Loucy (cell line): ENCODE measurements at regions not wholly inside any gene's neighbourhood (a gene's known extent, or its start where the extent isn't known, plus 50 kb on each side); places are given as distances from the start of the nearest gene placed in this dataset.
"Not testable (repeated sequence)": the region's sequence is repeated elsewhere in the genome, so short reads cannot be mapped to it uniquely, and the experiment has no call there.

ENCODE experiments used
- H2AFZ ChIP-seq: fragments of 200-600 bp; sonication (generic); 2 replicates; pipeline ENCODE4 v1.6.0; 2016; ENCODE audit warnings: antibody characterized with exemption, mild to moderate bottlenecking, low read length, moderate library complexity
- H3F3A ChIP-seq: fragments of 200-600 bp; 2 replicates; pipeline ENCODE4 v1.6.0; 2016; ENCODE audit warnings: antibody characterized with exemption, low read depth, mild to moderate bottlenecking
- H3K27me3 ChIP-seq: fragments of 200-600 bp; sonication (generic); 2 replicates; pipeline ENCODE4 v1.6.1; 2014; ENCODE audit warnings: low read length, mild to moderate bottlenecking; ENCODE audit not compliant: insufficient read depth, poor library complexity, severe bottlenecking
- H3K36me3 ChIP-seq: fragments of 200-600 bp; sonication (generic); 2 replicates; pipeline ENCODE4 v1.6.1; 2016; ENCODE audit warnings: low read length; ENCODE audit not compliant: insufficient read depth
- H3K4me1 ChIP-seq: fragments of 200-600 bp; sonication (generic); 2 replicates; pipeline ENCODE4 v1.5.1; 2014; ENCODE audit warnings: low read length, mild to moderate bottlenecking; ENCODE audit not compliant: insufficient read depth, poor library complexity, severe bottlenecking
- H3K4me2 ChIP-seq: fragments of 200-600 bp; sonication (generic); 2 replicates; pipeline ENCODE4 v1.6.0; 2014; ENCODE audit warnings: antibody characterized with exemption, low read length, low read depth, mild to moderate bottlenecking; ENCODE audit not compliant: poor library complexity, severe bottlenecking
- H3K4me3 ChIP-seq: fragments of 200-600 bp; sonication (generic); 2 replicates; pipeline ENCODE4 v1.5.1; 2014; ENCODE audit warnings: low read length, mild to moderate bottlenecking, mixed read lengths; ENCODE audit not compliant: poor library complexity, severe bottlenecking
- H3K79me2 ChIP-seq: fragments of 200-600 bp; sonication (generic); 2 replicates; pipeline ENCODE4 v1.6.1; 2014; ENCODE audit warnings: low read length; ENCODE audit not compliant: insufficient read depth
- H3K9ac ChIP-seq: fragments of 200-600 bp; sonication (generic); 2 replicates; pipeline ENCODE4 v1.6.0; 2014; ENCODE audit warnings: mild to moderate bottlenecking, low read depth, low read length, moderate library complexity; ENCODE audit not compliant: poor library complexity, severe bottlenecking
- H3K9me2 ChIP-seq: fragments of 200-600 bp; sonication (generic); replicated peaks from 2 replicates; pipeline ENCODE4 v1.6.1; 2016; ENCODE audit warnings: low read depth, low read length, mixed read lengths
- H3K9me3 ChIP-seq: fragments of 200-600 bp; sonication (generic); 2 replicates; pipeline ENCODE4 v1.6.1; 2014; ENCODE audit warnings: mild to moderate bottlenecking, antibody characterized with exemption, low read length, low read depth; ENCODE audit not compliant: insufficient read depth
- H4K20me1 ChIP-seq: fragments of 200-600 bp; sonication (generic); 2 replicates; pipeline ENCODE4 v1.6.0; 2014; ENCODE audit warnings: antibody characterized with exemption, low read length, mild to moderate bottlenecking; ENCODE audit not compliant: insufficient read depth, poor library complexity, severe bottlenecking
- CTCF ChIP-seq: fragments of 200-600 bp; sonication (generic); conservative IDR thresholded peaks from 2 replicates; pipeline ENCODE4 v1.5.1; 2014; ENCODE audit warnings: mild to moderate bottlenecking, antibody characterized with exemption, low read length
- EZH2phosphoT487 ChIP-seq: fragments of 200-600 bp; IDR thresholded peaks from 2 replicates; pipeline ENCODE4 v1.6.1; 2018; ENCODE audit warnings: antibody characterized with exemption, mild to moderate bottlenecking, moderate library complexity, borderline replicate concordance

DNA sequence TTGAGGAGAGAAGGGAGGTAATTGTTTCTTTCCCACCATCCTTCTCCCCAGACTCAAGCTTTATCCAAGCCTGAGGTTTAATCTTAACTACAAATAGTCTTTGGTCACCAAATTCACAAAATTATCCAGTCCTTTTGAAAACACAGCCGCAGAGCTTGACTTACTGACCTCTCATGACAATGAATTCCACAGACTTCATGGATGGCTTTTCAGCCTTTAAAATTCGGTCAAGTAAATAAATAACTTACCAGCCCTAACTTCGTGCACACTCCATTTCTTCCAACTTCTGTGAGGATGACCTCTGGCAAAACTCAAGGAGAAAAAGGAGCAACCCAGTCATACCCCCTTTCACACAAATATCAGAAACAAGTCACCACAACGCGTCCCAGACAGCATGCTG, 137.0 kb upstream of the CDKN3 start:
- H3K9ac ChIP-seq, result no peak overlapping the region
- H3F3A ChIP-seq, result no peaks in the 10 kb centered on the region
- no peaks in the 10 kb centered on the region for H3K9me3 ChIP-seq
- H4K20me1 ChIP-seq, result no peaks in the 10 kb centered on the region
- H3K36me3 ChIP-seq, result no peaks in the 10 kb centered on the region
- no peaks in the 10 kb centered on the region for H3K9me2 ChIP-seq
- no peak overlapping the region for H2AFZ ChIP-seq
- H3K4me1 ChIP-seq, result no peaks in the 10 kb centered on the region
- no peak overlapping the region for H3K4me3 ChIP-seq
- no peak overlapping the region for H3K4me2 ChIP-seq
- TF ChIP-seq EZH2phosphoT487, result no peak
- TF ChIP-seq CTCF, result no peak
- H3K79me2 ChIP-seq, result no peaks in the 10 kb centered on the region
- H3K27me3 ChIP-seq, result no peaks in the 10 kb centered on the region

DNA sequence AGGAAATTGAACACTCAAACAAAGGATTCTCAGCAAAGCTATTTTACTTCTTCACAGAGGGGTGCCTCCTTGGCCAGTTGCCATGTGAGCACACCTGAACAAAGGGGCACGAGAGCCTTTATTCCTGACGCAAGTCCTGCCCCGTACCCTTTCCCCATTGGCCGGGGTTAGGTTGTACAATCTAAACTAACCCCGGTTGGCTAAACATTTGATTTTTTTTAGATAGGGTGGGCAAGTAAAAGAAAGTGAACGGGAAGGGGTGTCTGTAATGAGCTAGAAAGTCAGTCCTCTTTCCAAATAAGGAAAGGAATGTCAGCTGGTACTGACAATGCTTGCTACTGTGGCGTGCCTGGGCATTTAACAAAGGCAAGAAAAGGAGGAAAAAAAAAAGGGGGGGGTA, 135.5 kb upstream of the CDKN3 start:
- TF ChIP-seq CTCF, result no peak
- H3K9ac ChIP-seq, result no peak overlapping the region

GRCh38 chr14:54266616-54267015, 130.2 kb upstream of the CDKN3 start:
- not testable (repeated sequence) for H3K9ac ChIP-seq, H3K36me3 ChIP-seq, H3K79me2 ChIP-seq, H3K4me3 ChIP-seq, H3K27me3 ChIP-seq, H4K20me1 ChIP-seq, H2AFZ ChIP-seq, H3F3A ChIP-seq, H3K4me1 ChIP-seq, H3K4me2 ChIP-seq, H3K9me2 ChIP-seq, H3K9me3 ChIP-seq

More for the DNA sequence above, 135.5 kb upstream of the CDKN3 start:
- Histone ChIP-seq H3F3A (no peaks in the 10 kb centered on the region), H2AFZ (no peak overlapping the region), H3K27me3 (no peaks in the 10 kb centered on the region), H3K79me2 (no peaks in the 10 kb centered on the region), H3K4me1 (no peaks in the 10 kb centered on the region), H3K4me3 (no peak overlapping the region), H3K36me3 (no peaks in the 10 kb centered on the region), H4K20me1 (no peaks in the 10 kb centered on the region), H3K9me3 (no peaks in the 10 kb centered on the region), H3K4me2 (no peak overlapping the region), H3K9me2 (no peaks in the 10 kb centered on the region)

DNA sequence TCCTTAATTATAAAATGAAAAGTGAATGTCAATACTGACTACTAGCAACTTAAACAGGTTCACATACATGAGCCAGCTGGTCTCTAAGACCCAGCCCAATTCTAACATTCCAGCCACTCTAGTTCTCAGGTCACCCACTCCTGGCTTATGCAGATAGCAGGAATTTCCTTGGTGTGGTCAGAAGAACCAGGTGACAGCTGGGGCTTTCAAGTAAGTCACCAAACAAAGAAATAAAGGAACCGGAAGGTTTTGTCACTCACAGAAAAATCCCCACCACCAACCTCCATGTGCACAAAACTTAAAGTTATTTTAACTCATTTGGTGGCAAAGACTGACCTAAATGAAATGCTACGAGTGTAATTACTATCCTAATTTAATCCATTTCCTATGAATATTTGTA, 129.6 kb upstream of the CDKN3 start:
- no peak overlapping the region for H3K4me3 ChIP-seq
- no peaks in the 10 kb centered on the region for H3K9me2 ChIP-seq
- H2AFZ ChIP-seq, result no peak overlapping the region
- no peaks in the 10 kb centered on the region for H3K4me1 ChIP-seq
- H3K79me2 ChIP-seq, result no peaks in the 10 kb centered on the region
- H3K27me3 ChIP-seq, result no peaks in the 10 kb centered on the region
- no peaks in the 10 kb centered on the region for H4K20me1 ChIP-seq
- H3K9me3 ChIP-seq, result no peaks in the 10 kb centered on the region
- H3K4me2 ChIP-seq, result no peak overlapping the region
- H3F3A ChIP-seq, result no peaks in the 10 kb centered on the region
- TF ChIP-seq EZH2phosphoT487 (no peak), CTCF (no peak)
- no peak overlapping the region for H3K9ac ChIP-seq
- no peaks in the 10 kb centered on the region for H3K36me3 ChIP-seq
